H4 (cell line): ENCODE measurements at regions not wholly inside any gene's neighbourhood (a gene's known extent, or its start where the extent isn't known, plus 50 kb on each side); places are given as distances from the start of the nearest gene placed in this dataset.
"Not testable (repeated sequence)": the region's sequence is repeated elsewhere in the genome, so short reads cannot be mapped to it uniquely, and the experiment has no call there.

Experiments used
- DNase-seq: peaks from one replicate; pipeline ENCODE4 v3.0.0-alpha.2; 2015; ENCODE audit warnings: low spot score

GRCh38 chr20:29687438-29687837 lies 1570.0 kb upstream of the DEFB115 start:
- DNase-seq = no peak

- DNase-seq = peak; percentile 16
Observed at GRCh38 chr20:29689411-29690225, 1567.8 kb upstream of the DEFB115 start.

- DNase-seq = no peak
Observed at GRCh38 chr20:29690274-29690673, 1567.2 kb upstream of the DEFB115 start.

- no peak for DNase-seq
Observed at GRCh38 chr20:29740601-29740950, 1516.9 kb upstream of the DEFB115 start.

GRCh38 chr20:29740951-29741593 lies 1516.4 kb upstream of the DEFB115 start:
- no peak for DNase-seq

- no peak for DNase-seq
Observed at GRCh38 chr20:29741594-29741893, 1515.9 kb upstream of the DEFB115 start.

GRCh38 chr20:29741894-29742698 lies 1515.4 kb upstream of the DEFB115 start:
- DNase-seq = no peak

GRCh38 chr20:29742699-29743100 lies 1514.8 kb upstream of the DEFB115 start:
- no peak for DNase-seq

- DNase-seq = no peak
Observed at GRCh38 chr20:29743101-29743931, 1514.1 kb upstream of the DEFB115 start.

GRCh38 chr20:29744071-29744470 lies 1513.4 kb upstream of the DEFB115 start:
- DNase-seq = no peak

GRCh38 chr20:29745534-29746245 lies 1511.8 kb upstream of the DEFB115 start:
- not testable (repeated sequence) for DNase-seq

GRCh38 chr20:29750268-29750899 lies 1507.1 kb upstream of the DEFB115 start:
- no peak for DNase-seq

GRCh38 chr20:29752644-29753425 lies 1504.6 kb upstream of the DEFB115 start:
- not testable (repeated sequence) for DNase-seq

- DNase-seq = not testable (repeated sequence)
Observed at GRCh38 chr20:29753426-29753746, 1504.1 kb upstream of the DEFB115 start.

GRCh38 chr20:29753879-29754278 lies 1503.6 kb upstream of the DEFB115 start:
- not testable (repeated sequence) for DNase-seq

- DNase-seq = not testable (repeated sequence)
Observed at GRCh38 chr20:29755854-29756498, 1501.5 kb upstream of the DEFB115 start.

- no peak for DNase-seq
Observed at GRCh38 chr20:29756664-29757063, 1500.8 kb upstream of the DEFB115 start.

- DNase-seq = not testable (repeated sequence)
Observed at GRCh38 chr20:29761621-29762385, 1495.7 kb upstream of the DEFB115 start.

- DNase-seq = no peak
Observed at GRCh38 chr20:29762620-29763019, 1494.8 kb upstream of the DEFB115 start.
